SU-DHL-6 (cell line): ENCODE measurements at regions not wholly inside any gene's neighbourhood (a gene's known extent, or its start where the extent isn't known, plus 50 kb on each side); places are given as distances from the start of the nearest gene placed in this dataset.

Experiments
- H2AFZ ChIP-seq: fragments of 200-600 bp; sonication (generic); 2 replicates; pipeline ENCODE4 v1.6.1; 2014; ENCODE audit warnings: low read depth, mild to moderate bottlenecking, moderate library complexity, mixed read lengths, antibody characterized with exemption, low read length; ENCODE audit not compliant: severe bottlenecking
- H3F3A ChIP-seq: fragments of 200-600 bp; shearing (Covaris generic); 2 replicates; pipeline ENCODE4 v1.6.0; 2016; ENCODE audit warnings: antibody characterized with exemption, mild to moderate bottlenecking; ENCODE audit not compliant: insufficient read depth
- H3K27ac ChIP-seq: fragments of 200-600 bp; sonication (generic); 2 replicates; pipeline ENCODE4 v1.5.1; 2016; ENCODE audit warnings: low read depth, mild to moderate bottlenecking, low read length, moderate library complexity, mixed read lengths
- H3K27me3 ChIP-seq: fragments of 200-600 bp; sonication (generic), shearing (Covaris generic); 2 replicates; pipeline ENCODE4 v1.6.0; 2014; ENCODE audit warnings: mild to moderate bottlenecking, low read length
- H3K36me3 ChIP-seq: fragments of 200-600 bp; sonication (generic); 2 replicates; pipeline ENCODE4 v1.6.1; 2014; ENCODE audit warnings: mild to moderate bottlenecking, low read length, mixed read lengths
- H3K4me2 ChIP-seq: fragments of 300-600, 200-600 bp; shearing (Covaris generic), sonication (generic); 2 replicates; pipeline ENCODE4 v1.6.0; 2014; ENCODE audit warnings: low read length, low read depth, mild to moderate bottlenecking; ENCODE audit not compliant: poor library complexity, severe bottlenecking
- H3K4me3 ChIP-seq: fragments of 200-600 bp; sonication (generic); 2 replicates; pipeline ENCODE4 v1.5.1; 2014; ENCODE audit warnings: antibody characterized with exemption, low read length, mild to moderate bottlenecking, mixed read lengths; ENCODE audit not compliant: insufficient read depth, poor library complexity, severe bottlenecking
- H3K79me2 ChIP-seq: fragments of 200-600 bp; sonication (generic); 2 replicates; pipeline ENCODE4 v1.6.1; 2014; ENCODE audit warnings: mild to moderate bottlenecking, low read length, moderate library complexity; ENCODE audit not compliant: insufficient read depth
- H3K9ac ChIP-seq: fragments of 200-600 bp; sonication (generic); 2 replicates; pipeline ENCODE4 v1.7.0; 2014; ENCODE audit warnings: mild to moderate bottlenecking, low read length
- H3K9me2 ChIP-seq: fragments of 200-600 bp; sonication (generic); replicated peaks from 2 replicates; pipeline ENCODE4 v1.6.1; 2014; ENCODE audit warnings: low read length; ENCODE audit not compliant: insufficient read depth
- H3K9me3 ChIP-seq: fragments of 200-600 bp; sonication (generic); 2 replicates; pipeline ENCODE4 v1.6.1; 2014; ENCODE audit warnings: low read length, mixed read lengths; ENCODE audit not compliant: insufficient read depth
- H4K20me1 ChIP-seq: fragments of 200-600 bp; sonication (generic); 2 replicates; pipeline ENCODE4 v1.6.1; 2014; ENCODE audit warnings: low read depth, mild to moderate bottlenecking, antibody characterized with exemption, low read length, moderate library complexity, mixed read lengths
- CTCF ChIP-seq: fragments of 200-600 bp; sonication (generic); IDR thresholded peaks from one replicate; pipeline ENCODE4 v1.5.1; 2017; ENCODE audit warnings: antibody characterized with exemption, mild to moderate bottlenecking, low read length, moderate library complexity; ENCODE audit not compliant: insufficient read depth, poor library complexity, severe bottlenecking
- EZH2phosphoT487 ChIP-seq: fragments of 200-600 bp; sonication (generic), shearing (Covaris generic); conservative IDR thresholded peaks from 2 replicates; pipeline ENCODE4 v1.6.1; 2018; ENCODE audit warnings: mild to moderate bottlenecking, antibody characterized with exemption, low read length, moderate library complexity, mixed read lengths

- Histone ChIP-seq H3K36me3 (no peaks in the 10 kb centered on the region), H4K20me1 (no peaks in the 10 kb centered on the region), H3K27ac (no peak overlapping the region), H3K4me2 (no peak overlapping the region), H3K9me2 (no peaks in the 10 kb centered on the region), H3K4me3 (no peak overlapping the region), H3F3A (no peaks in the 10 kb centered on the region), H3K9me3 (no peaks in the 10 kb centered on the region), H3K27me3 (no peaks in the 10 kb centered on the region), H3K9ac (no peak overlapping the region), H3K79me2 (no peaks in the 10 kb centered on the region), H2AFZ (no peak overlapping the region)
- TF ChIP-seq CTCF (peak; percentile 98), EZH2phosphoT487 (no peak)
These were observed 64.4 kb upstream of the TM9SF2 start for GRCh38 chr13:99436686-99437416.

- TF ChIP-seq EZH2phosphoT487 = no peak
- no peak for TF ChIP-seq CTCF
- Histone ChIP-seq H3K27me3 (no peaks in the 10 kb centered on the region), H2AFZ (no peak overlapping the region), H3K9ac (no peak overlapping the region), H3K9me3 (no peaks in the 10 kb centered on the region), H3K27ac (no peak overlapping the region), H4K20me1 (no peaks in the 10 kb centered on the region), H3K4me3 (no peak overlapping the region), H3K36me3 (no peaks in the 10 kb centered on the region), H3K79me2 (no peaks in the 10 kb centered on the region), H3F3A (no peaks in the 10 kb centered on the region), H3K4me2 (no peak overlapping the region), H3K9me2 (no peaks in the 10 kb centered on the region)
These were observed 62.2 kb upstream of the TM9SF2 start for GRCh38 chr13:99439048-99439447.

- Histone ChIP-seq H3K79me2 (no peaks in the 10 kb centered on the region), H2AFZ (no peak overlapping the region), H3F3A (no peaks in the 10 kb centered on the region), H3K9me3 (no peaks in the 10 kb centered on the region), H3K4me2 (no peak overlapping the region), H3K4me3 (no peak overlapping the region), H3K27ac (no peak overlapping the region), H3K9ac (no peak overlapping the region), H3K27me3 (no peaks in the 10 kb centered on the region), H3K36me3 (no peaks in the 10 kb centered on the region), H4K20me1 (no peaks in the 10 kb centered on the region), H3K9me2 (no peaks in the 10 kb centered on the region)
- TF ChIP-seq CTCF (no peak), EZH2phosphoT487 (no peak)
These were observed 61.2 kb upstream of the TM9SF2 start for GRCh38 chr13:99439850-99440604.
